Fibroblast of the aortic adventitia (primary cell): ENCODE measurements at regions not wholly inside any gene's neighbourhood (a gene's known extent, or its start where the extent isn't known, plus 50 kb on each side); places are given as distances from the start of the nearest gene placed in this dataset.

Experiments used
- DNase-seq: peaks from one replicate; pipeline ENCODE4 v3.0.0-alpha.2; 2010; ENCODE audit warnings: low read depth
- H3K4me3 ChIP-seq: 2 replicates; pipeline ENCODE4 v1.5.1; 2011; ENCODE audit warnings: low read depth, mild to moderate bottlenecking, control low read depth, low read length, moderate library complexity
- CTCF ChIP-seq: IDR thresholded peaks from 2 replicates; pipeline ENCODE4 v1.5.1; 2011; ENCODE audit warnings: mild to moderate bottlenecking, low read length, control low read depth, inconsistent platforms; ENCODE audit not compliant: insufficient read depth

- no peak overlapping the region for H3K4me3 ChIP-seq
- no peak for TF ChIP-seq CTCF
- peak; percentile 34 for DNase-seq
Measured at GRCh38 chr3:181629711-181630110, 82.0 kb upstream of the SOX2 start.

DNA sequence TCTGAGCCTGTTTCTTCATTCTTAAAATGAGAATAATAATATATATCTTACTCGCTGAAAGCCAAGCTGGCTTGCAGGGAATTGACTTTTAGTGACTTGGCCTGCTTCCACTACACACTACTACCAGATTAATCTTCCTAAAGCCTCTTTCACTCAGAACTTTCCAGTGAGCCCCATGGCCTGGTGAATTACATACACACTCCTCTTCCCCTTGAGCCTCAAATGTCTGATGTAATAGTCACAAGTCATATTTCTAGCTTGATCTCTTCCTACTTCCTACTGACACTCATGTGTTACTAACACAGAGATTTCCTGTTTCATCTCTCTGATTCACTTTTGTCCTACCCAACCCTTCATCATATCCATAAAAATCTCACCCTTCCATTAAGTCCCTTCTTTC is 82.7 kb upstream of the SOX2 start:
- no peak for TF ChIP-seq CTCF
- no peak overlapping the region for H3K4me3 ChIP-seq
- peak; percentile 54 for DNase-seq

GRCh38 chr3:181628384-181628783 is 83.3 kb upstream of the SOX2 start:
- DNase-seq: no peak
- no peak for TF ChIP-seq CTCF
- H3K4me3 ChIP-seq: no peak overlapping the region

- DNase-seq: no peak
- TF ChIP-seq CTCF: no peak
Measured at GRCh38 chr3:181626036-181626435, 85.7 kb upstream of the SOX2 start.

DNA sequence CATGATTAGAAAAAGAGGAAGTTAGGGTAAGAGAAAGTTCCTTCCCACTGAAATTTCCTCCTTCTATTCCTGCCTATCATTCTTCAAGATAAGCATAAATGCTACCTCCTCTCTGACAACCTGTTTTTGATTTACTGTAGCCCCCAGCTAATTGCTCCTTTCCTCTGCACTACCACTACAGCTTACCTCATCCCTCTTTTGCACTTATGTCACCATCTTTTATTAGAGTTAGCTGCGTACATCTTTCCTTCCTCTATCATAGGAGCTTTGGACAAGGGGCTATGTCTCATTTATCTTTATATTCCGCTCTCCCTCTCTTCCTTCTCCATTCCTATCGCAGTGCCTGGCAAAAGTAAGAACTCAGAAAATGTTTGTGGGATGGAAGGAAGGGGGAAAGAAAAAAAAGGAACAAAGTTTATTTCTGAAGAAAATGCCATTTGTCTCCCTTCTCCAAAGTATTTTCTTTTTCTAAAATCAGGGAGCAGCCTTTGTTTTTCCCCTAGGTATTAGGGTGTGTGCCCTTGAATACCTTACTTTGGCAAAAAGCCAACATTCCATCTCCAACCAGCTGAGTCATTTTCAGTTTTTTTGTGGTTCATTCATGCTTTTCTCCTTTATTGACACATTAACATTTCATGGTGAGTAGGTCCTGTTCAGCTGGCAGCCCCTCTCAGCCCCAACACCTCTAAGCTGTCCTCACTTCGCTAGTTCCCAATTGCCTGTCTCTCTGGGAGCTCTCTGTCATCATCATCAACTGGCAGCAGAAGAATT is 87.6 kb upstream of the SOX2 start:
- H3K4me3 ChIP-seq: no peak overlapping the region
- TF ChIP-seq CTCF: no peak
- DNase-seq: peak; percentile 51

More at GRCh38 chr3:181626036-181626435, 85.7 kb upstream of the SOX2 start:
- H3K4me3 ChIP-seq: no peak overlapping the region

GRCh38 chr3:181622365-181622764 is 89.4 kb upstream of the SOX2 start:
- DNase-seq: peak; percentile 63
- H3K4me3 ChIP-seq: no peak overlapping the region
- TF ChIP-seq CTCF: no peak

DNA sequence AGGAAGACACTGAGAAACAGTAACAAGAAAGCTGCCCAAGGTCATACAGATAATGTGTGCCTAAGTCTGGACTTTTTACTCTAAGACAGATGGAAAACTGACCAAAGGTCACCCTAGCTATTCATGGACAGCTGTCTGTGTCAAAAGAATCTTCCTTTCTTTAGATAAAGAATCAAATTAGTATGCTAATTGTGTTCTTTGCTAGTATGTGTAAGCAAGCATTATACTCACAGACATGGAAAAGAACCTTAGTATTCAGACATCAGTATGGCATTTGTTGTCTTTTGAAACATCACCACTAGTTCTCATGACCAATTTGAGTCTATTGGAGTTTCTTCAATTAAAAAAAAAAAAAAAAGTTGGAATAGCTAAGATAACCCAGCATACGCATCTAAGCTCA is 91.8 kb upstream of the SOX2 start:
- H3K4me3 ChIP-seq: no peak overlapping the region
- TF ChIP-seq CTCF: no peak
- no peak for DNase-seq
